ENCODE measurements at regions not wholly inside any gene's neighbourhood (a gene's known extent, or its start where the extent isn't known, plus 50 kb on each side); places are given as distances from the start of the nearest gene placed in this dataset.

DNA sequence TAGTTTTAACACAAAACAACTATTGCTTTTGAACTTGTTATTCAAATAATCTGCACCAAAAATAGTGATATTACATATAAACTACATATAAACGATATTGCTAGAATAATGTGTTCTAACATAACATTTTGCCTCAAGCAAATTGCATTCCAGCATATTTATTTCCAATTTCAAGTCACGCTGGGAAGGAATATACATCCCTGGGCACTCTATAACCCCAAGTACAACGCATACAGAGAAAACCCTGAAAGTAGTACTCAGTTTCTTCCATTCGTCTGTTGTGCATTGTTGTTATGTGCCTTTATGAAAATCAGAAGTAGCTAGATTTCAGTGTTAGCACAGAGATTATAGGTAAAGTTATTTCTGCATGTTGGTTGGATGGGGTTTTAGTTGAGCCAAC, 251.5 kb downstream of the TUSC7 start:
- CTCF ChIA-PET: no interaction called here
- POLR2A ChIA-PET: no interaction called here
- DNase-seq (ENCODE audit: extremely low spot score): no peak
- TF ChIP-seq FOXK2 (IDR thresholded peaks at IDR 0.05): no peak
- no peak for TF ChIP-seq LEF1 (IDR thresholded peaks at IDR 0.05; ENCODE audit: borderline replicate concordance)
- TF ChIP-seq TARDBP (IDR thresholded peaks at IDR 0.05): no peak
- TF ChIP-seq L3MBTL2 (conservative IDR thresholded peaks at IDR 0.05): no peak
- no peak for TF ChIP-seq SUZ12 (IDR thresholded peaks at IDR 0.05)
- no peak for TF ChIP-seq HDGF (IDR thresholded peaks at IDR 0.05; ENCODE audit: borderline replicate concordance)
- no peak for TF ChIP-seq FOXM1 (IDR thresholded peaks at IDR 0.05; ENCODE audit: borderline replicate concordance)
- no peak for TF ChIP-seq ARNT (IDR thresholded peaks at IDR 0.05)
- TF ChIP-seq, protein P1, sequence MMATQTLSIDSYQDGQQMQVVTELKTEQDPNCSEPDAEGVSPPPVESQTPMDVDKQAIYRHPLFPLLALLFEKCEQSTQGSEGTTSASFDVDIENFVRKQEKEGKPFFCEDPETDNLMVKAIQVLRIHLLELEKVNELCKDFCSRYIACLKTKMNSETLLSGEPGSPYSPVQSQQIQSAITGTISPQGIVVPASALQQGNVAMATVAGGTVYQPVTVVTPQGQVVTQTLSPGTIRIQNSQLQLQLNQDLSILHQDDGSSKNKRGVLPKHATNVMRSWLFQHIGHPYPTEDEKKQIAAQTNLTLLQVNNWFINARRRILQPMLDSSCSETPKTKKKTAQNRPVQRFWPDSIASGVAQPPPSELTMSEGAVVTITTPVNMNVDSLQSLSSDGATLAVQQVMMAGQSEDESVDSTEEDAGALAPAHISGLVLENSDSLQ (IDR thresholded peaks at IDR 0.05): no peak
- TF ChIP-seq CTBP1 (IDR thresholded peaks at IDR 0.05; ENCODE audit: borderline replicate concordance): no peak
- no peak for TF ChIP-seq NFRKB (IDR thresholded peaks at IDR 0.05)
- TF ChIP-seq ELF4 (IDR thresholded peaks at IDR 0.05): no peak

DNA sequence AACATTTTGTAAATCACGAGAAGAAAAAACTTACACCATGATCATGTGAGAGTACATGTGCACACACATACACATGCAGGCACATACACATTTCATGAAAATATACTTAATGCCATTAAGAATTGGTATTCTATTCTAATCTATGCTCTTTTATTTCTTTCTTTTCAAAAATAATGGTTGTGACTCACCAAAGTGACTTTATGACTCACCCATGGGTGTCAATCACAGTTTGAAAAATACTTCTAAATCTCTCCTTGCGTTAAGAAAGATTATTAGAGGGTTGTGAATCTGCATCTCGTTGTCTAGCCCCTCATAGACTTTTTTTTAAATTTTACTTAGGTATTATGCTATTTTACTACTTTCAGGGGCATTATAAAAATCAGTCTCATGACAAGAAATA, 254.2 kb downstream of the TUSC7 start:
- ChIA-PET POLR2A (no interaction called here), CTCF (no interaction called here)
- TF ChIP-seq FOXM1 (IDR thresholded peaks at IDR 0.05; ENCODE audit: borderline replicate concordance): no peak
- TF ChIP-seq HDGF (IDR thresholded peaks at IDR 0.05; ENCODE audit: borderline replicate concordance): no peak
- no peak for TF ChIP-seq NFRKB (IDR thresholded peaks at IDR 0.05)
- no peak for TF ChIP-seq CTBP1 (IDR thresholded peaks at IDR 0.05; ENCODE audit: borderline replicate concordance)
- TF ChIP-seq ARNT (IDR thresholded peaks at IDR 0.05): no peak
- no peak for TF ChIP-seq FOXK2 (IDR thresholded peaks at IDR 0.05)
- no peak for TF ChIP-seq ZNF384 (IDR thresholded peaks at IDR 0.05)
- TF ChIP-seq SP1 (IDR thresholded peaks at IDR 0.05): no peak
- TF ChIP-seq L3MBTL2 (conservative IDR thresholded peaks at IDR 0.05): no peak
- no peak for TF ChIP-seq ELF4 (IDR thresholded peaks at IDR 0.05)
- TF ChIP-seq FOXA1 (IDR thresholded peaks at IDR 0.05): no peak
- TF ChIP-seq BHLHE40 (IDR thresholded peaks at IDR 0.05; ENCODE audit: borderline replicate concordance): no peak
- no peak for TF ChIP-seq TARDBP (IDR thresholded peaks at IDR 0.05)
- TF ChIP-seq, protein P1 (IDR thresholded peaks at IDR 0.05): no peak
- no peak for TF ChIP-seq LEF1 (IDR thresholded peaks at IDR 0.05; ENCODE audit: borderline replicate concordance)
- DNase-seq (ENCODE audit: extremely low spot score): no peak

DNA sequence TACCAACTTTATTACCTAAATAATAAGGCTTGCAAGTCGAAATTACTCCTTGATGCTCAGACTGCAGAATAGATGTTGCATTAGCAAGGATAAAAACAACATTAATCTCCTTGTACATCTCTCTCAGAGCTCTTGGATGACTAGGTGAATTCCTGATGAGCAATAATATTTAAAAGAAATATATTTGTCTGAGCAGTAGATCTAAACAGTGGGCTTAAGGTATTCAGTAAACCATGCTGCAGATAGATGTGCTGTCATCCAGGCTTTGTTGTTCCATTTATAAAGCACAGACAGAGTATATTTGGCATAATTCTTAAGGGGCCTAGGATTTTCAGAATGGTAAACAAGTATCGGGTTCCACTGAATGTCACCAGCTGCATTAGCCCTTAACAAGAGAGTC, 257.1 kb downstream of the TUSC7 start:
- TF ChIP-seq ARNT (IDR thresholded peaks at IDR 0.05): no peak
- TF ChIP-seq NFRKB (IDR thresholded peaks at IDR 0.05): no peak
- TF ChIP-seq HDGF (IDR thresholded peaks at IDR 0.05; ENCODE audit: borderline replicate concordance): no peak
- TF ChIP-seq CTBP1 (IDR thresholded peaks at IDR 0.05; ENCODE audit: borderline replicate concordance): no peak
- no peak for TF ChIP-seq FOXK2 (IDR thresholded peaks at IDR 0.05)
- no peak for DNase-seq (ENCODE audit: extremely low spot score)
- CTCF ChIA-PET: no interaction called here
- POLR2A ChIA-PET: no interaction called here

DNA sequence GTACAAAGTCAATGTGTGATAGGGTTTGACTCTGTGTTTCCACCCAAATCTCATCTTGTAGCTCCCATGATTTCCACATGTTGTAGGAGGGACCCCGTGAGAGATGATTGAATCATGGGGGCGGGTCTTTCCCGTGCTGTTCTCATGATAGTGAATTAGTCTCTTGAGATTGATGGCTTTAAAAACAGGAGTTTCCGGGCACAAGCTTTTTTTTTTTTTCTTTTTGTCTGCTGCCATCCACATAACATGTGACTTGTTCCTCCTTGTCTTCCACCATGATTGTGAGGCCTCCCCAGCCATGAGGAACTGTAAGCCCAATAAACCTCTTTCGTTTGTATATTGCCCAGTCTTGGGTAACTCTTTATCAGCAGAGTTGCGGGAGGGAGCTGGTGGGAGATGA, 259.6 kb downstream of the TUSC7 start:
- CTCF ChIA-PET: no interaction called here
- DNase-seq (ENCODE audit: extremely low spot score): no peak
- POLR2A ChIA-PET: no interaction called here
- TF ChIP-seq ARNT (IDR thresholded peaks at IDR 0.05): no peak
- TF ChIP-seq SUZ12 (IDR thresholded peaks at IDR 0.05): no peak
- TF ChIP-seq FOXM1 (IDR thresholded peaks at IDR 0.05; ENCODE audit: borderline replicate concordance): no peak
- TF ChIP-seq HDGF (IDR thresholded peaks at IDR 0.05; ENCODE audit: borderline replicate concordance): no peak
- no peak for TF ChIP-seq ELF4 (IDR thresholded peaks at IDR 0.05)
- TF ChIP-seq BHLHE40 (IDR thresholded peaks at IDR 0.05; ENCODE audit: borderline replicate concordance): no peak

DNA sequence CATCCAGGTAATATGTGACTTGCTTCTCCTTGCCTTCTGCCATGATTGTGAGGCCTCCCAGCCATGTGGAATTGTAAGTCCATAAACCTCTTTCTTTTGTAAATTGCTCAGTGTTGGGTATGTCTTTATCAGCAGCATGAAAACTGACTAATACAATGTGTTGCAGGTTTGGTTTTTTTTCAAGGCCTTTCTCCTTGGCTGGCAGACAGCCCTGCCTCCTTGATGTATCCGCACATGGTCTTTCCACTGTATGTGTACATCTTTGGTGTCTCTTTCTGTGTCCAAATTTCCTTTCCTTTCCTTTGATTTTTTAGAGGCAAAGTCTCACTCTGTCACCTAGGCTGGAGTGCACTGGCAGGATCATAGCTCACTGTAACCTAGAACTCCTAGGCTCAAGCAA, 260.1 kb downstream of the TUSC7 start:
- CTCF ChIA-PET: no interaction called here
- no peak for DNase-seq (ENCODE audit: extremely low spot score)
- POLR2A ChIA-PET: no interaction called here
- TF ChIP-seq TARDBP (IDR thresholded peaks at IDR 0.05) (no peak), LEF1 (IDR thresholded peaks at IDR 0.05; ENCODE audit: borderline replicate concordance) (no peak), FOXK2 (IDR thresholded peaks at IDR 0.05) (no peak), NFRKB (IDR thresholded peaks at IDR 0.05) (no peak), ELF4 (IDR thresholded peaks at IDR 0.05) (no peak), FOXM1 (IDR thresholded peaks at IDR 0.05; ENCODE audit: borderline replicate concordance) (no peak), SUZ12 (IDR thresholded peaks at IDR 0.05) (no peak), BHLHE40 (IDR thresholded peaks at IDR 0.05; ENCODE audit: borderline replicate concordance) (no peak), CTBP1 (IDR thresholded peaks at IDR 0.05; ENCODE audit: borderline replicate concordance) (no peak), HDGF (IDR thresholded peaks at IDR 0.05; ENCODE audit: borderline replicate concordance) (no peak), ARNT (IDR thresholded peaks at IDR 0.05) (no peak), L3MBTL2 (conservative IDR thresholded peaks at IDR 0.05) (no peak), SP1 (IDR thresholded peaks at IDR 0.05) (no peak), FOXA1 (IDR thresholded peaks at IDR 0.05) (no peak), ZNF384 (IDR thresholded peaks at IDR 0.05) (no peak)
- TF ChIP-seq, protein P1 (IDR thresholded peaks at IDR 0.05): no peak

DNA sequence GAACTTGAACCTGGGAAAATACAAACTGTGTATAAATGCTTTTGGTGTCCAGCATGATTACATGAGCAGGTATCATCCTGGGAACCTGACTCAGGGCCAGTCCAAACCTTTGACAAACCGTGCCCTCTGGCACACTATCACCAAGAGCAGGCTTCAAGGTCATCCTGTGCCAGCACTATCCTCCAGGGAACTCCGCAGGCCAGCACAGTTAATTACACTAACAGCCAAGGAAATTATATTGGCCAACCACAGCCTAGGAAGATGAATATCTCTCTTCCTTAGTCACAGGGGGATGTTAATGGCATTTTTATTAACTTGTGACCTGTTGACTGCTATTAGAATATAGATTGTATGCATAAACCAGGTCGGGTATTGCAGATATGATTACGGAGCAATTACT, 262.0 kb downstream of the TUSC7 start:
- TF ChIP-seq TARDBP (IDR thresholded peaks at IDR 0.05) (no peak), BHLHE40 (IDR thresholded peaks at IDR 0.05; ENCODE audit: borderline replicate concordance) (no peak), ZNF384 (IDR thresholded peaks at IDR 0.05) (no peak), NFRKB (IDR thresholded peaks at IDR 0.05) (no peak), FOXK2 (IDR thresholded peaks at IDR 0.05) (no peak), ARNT (IDR thresholded peaks at IDR 0.05) (no peak), HDGF (IDR thresholded peaks at IDR 0.05; ENCODE audit: borderline replicate concordance) (no peak)
- TF ChIP-seq, protein P1 (IDR thresholded peaks at IDR 0.05): no peak
- DNase-seq (ENCODE audit: extremely low spot score): no peak
- ChIA-PET POLR2A (no interaction called here), CTCF (no interaction called here)
